ENCODE measurements at regions not wholly inside any gene's neighbourhood (a gene's known extent, or its start where the extent isn't known, plus 50 kb on each side); places are given as distances from the start of the nearest gene placed in this dataset.

- intact Hi-C loops (cut with DNase I; ENCODE audit: low total_unique reads), result no loop called here
- Histone ChIP-seq H3K36me3 (ENCODE audit: low read depth, missing control alignments) (no peaks in the 10 kb centered on the region), H3K27ac (no peak overlapping the region), H3K4me3 (no peak overlapping the region), H3K4me1 (peaks cover 4% of the 10 kb centered on the region), H3K27me3 (no peaks in the 10 kb centered on the region), H3K9me3 (no peaks in the 10 kb centered on the region)
- TF ChIP-seq CTCF (IDR thresholded peaks at IDR 0.05) (no peak), POLR2A (IDR thresholded peaks at IDR 0.05) (no peak)
- DNase-seq, result no peak
- 94 to 96% methylated on average over 3 of the region's 3 CpGs for WGBS, 2 donors
These were observed 414.6 kb upstream of the NPVF start for GRCh38 chr7:25642849-25643248.

- 83 to 91% methylated on average over 5 of the region's 5 CpGs for WGBS, 2 donors
- Histone ChIP-seq H3K4me1 (no peaks in the 10 kb centered on the region), H3K9me3 (no peaks in the 10 kb centered on the region), H3K4me3 (no peak overlapping the region), H3K36me3 (ENCODE audit: low read depth, missing control alignments) (no peaks in the 10 kb centered on the region), H3K27ac (no peak overlapping the region), H3K27me3 (no peaks in the 10 kb centered on the region)
- TF ChIP-seq POLR2A (IDR thresholded peaks at IDR 0.05) (no peak), CTCF (IDR thresholded peaks at IDR 0.05) (no peak)
- no peak for DNase-seq
- intact Hi-C loops (cut with DNase I; ENCODE audit: low total_unique reads), result no loop called here
These were observed 415.0 kb upstream of the NPVF start for GRCh38 chr7:25643286-25643685.

GRCh38 chr7:25643770-25644394 is 415.6 kb upstream of the NPVF start:
- Histone ChIP-seq H3K27me3 (no peaks in the 10 kb centered on the region), H3K4me3 (no peak overlapping the region), H3K27ac (no peak overlapping the region), H3K4me1 (no peaks in the 10 kb centered on the region), H3K36me3 (ENCODE audit: low read depth, missing control alignments) (no peaks in the 10 kb centered on the region), H3K9me3 (no peaks in the 10 kb centered on the region)
- intact Hi-C loops (cut with DNase I; ENCODE audit: low total_unique reads), result no loop called here
- TF ChIP-seq POLR2A (IDR thresholded peaks at IDR 0.05) (no peak), CTCF (IDR thresholded peaks at IDR 0.05) (no peak)
- 81 to 92% methylated on average over 7 of the region's 7 CpGs for WGBS, 2 donors
- DNase-seq, result no peak

- H3K27ac ChIP-seq, result no peak overlapping the region
- no peaks in the 10 kb centered on the region for H3K36me3 ChIP-seq (ENCODE audit: low read depth, missing control alignments)
- no peaks in the 10 kb centered on the region for H3K4me1 ChIP-seq
- TF ChIP-seq POLR2A (IDR thresholded peaks at IDR 0.05) (no peak), CTCF (IDR thresholded peaks at IDR 0.05) (no peak)
- intact Hi-C loops (cut with DNase I; ENCODE audit: low total_unique reads), result no loop called here
- no peak overlapping the region for H3K4me3 ChIP-seq
- no peaks in the 10 kb centered on the region for H3K9me3 ChIP-seq
- no peak for DNase-seq
- no peaks in the 10 kb centered on the region for H3K27me3 ChIP-seq
- WGBS, 2 donors, result 84 to 87% methylated on average over 6 of the region's 6 CpGs
These were observed 418.6 kb upstream of the NPVF start for GRCh38 chr7:25646726-25647413.

GRCh38 chr7:25647872-25648271 is 419.6 kb upstream of the NPVF start:
- Histone ChIP-seq H3K36me3 (ENCODE audit: low read depth, missing control alignments) (no peaks in the 10 kb centered on the region), H3K4me1 (no peaks in the 10 kb centered on the region), H3K4me3 (no peak overlapping the region), H3K27ac (no peak overlapping the region), H3K27me3 (no peaks in the 10 kb centered on the region), H3K9me3 (no peaks in the 10 kb centered on the region)
- WGBS, 2 donors, result 40 to 51% methylated on average over 2 of the region's 2 CpGs
- DNase-seq, result no peak
- TF ChIP-seq POLR2A (IDR thresholded peaks at IDR 0.05) (no peak), CTCF (IDR thresholded peaks at IDR 0.05) (no peak)
- intact Hi-C loops (cut with DNase I; ENCODE audit: low total_unique reads), result no loop called here

Measured in testis (tissue), 2 donors.